K562 (cell line): ENCODE measurements at regions not wholly inside any gene's neighbourhood (a gene's known extent, or its start where the extent isn't known, plus 50 kb on each side); places are given as distances from the start of the nearest gene placed in this dataset.

Experiments used
- ATAC-seq: fragments of 200-7000 bp; cut with Tn5 transposase; 3 replicates; pipeline ENCODE4 v1.9.1; 2020; ENCODE audit warnings: moderate library complexity
- BruUV-seq: library from RNA; stranded (reverse); fragments of 400-500 nt; replicated peaks from 2 replicates; lab custom pipeline; 2021; lab: Mats Ljungman, UMichigan
- CTCF ChIA-PET: fragments of 300-600 bp; formaldehyde crosslinking; extraction: SDS; loops from one replicate; lab custom pipeline; 2021; ENCODE audit warnings: low intra/inter-chr PET ratio; lab: Yijun Ruan, JAX
- POLR2A ChIA-PET: fragments of 300-600, 350-650 bp; sonication (Branson Sonifier 250); formaldehyde crosslinking; extraction: SDS; loops from one replicate; lab custom pipeline; 2021; ENCODE audit warnings: antibody characterized with exemption, inconsistent platforms; lab: Yijun Ruan, JAX
- DNase-seq, 4 experiments: peaks; one replicate each; pipeline versions ENCODE4 v3.0.0 to v3.0.0-alpha.2; 2011 to 2018; ENCODE audit warnings: low spot score in 3 of 4, mixed read lengths in 3 of 4; ENCODE audit errors: extremely low read depth in 1 of 4
- FAIRE-seq: peaks from 2 replicates; lab custom pipeline; 2011; peaks lifted over from hg19 to GRCh38; lab: Jason Lieb, UNC
- H2AFZ ChIP-seq: 2 replicates; pipeline ENCODE4 v1.6.0; 2011; ENCODE audit warnings: low read depth, low read length, control low read depth, inconsistent platforms
- H3K27ac ChIP-seq: fragments of 200-600 bp; 3 replicates; pipeline ENCODE4 v1.8.0; 2011; ENCODE audit warnings: low read depth, mild to moderate bottlenecking, control low read depth, inconsistent platforms, low read length, moderate library complexity, mixed read lengths; ENCODE audit errors: extremely low read depth
- H3K27me3 ChIP-seq, 2 experiments: fragments of 300-600 bp in 1 of 2; 2 replicates in 1 of 2; 3 replicates in 1 of 2; pipeline versions ENCODE4 v1.6.0 to v1.8.0; 2011; ENCODE audit warnings: inconsistent platforms in 2 of 2, low read length in 2 of 2, mild to moderate bottlenecking in 1 of 2, mixed read lengths in 1 of 2, moderate library complexity in 1 of 2; ENCODE audit not compliant: control insufficient read depth in 2 of 2, insufficient read depth in 2 of 2
- H3K36me3 ChIP-seq: fragments of 300-600 bp; 3 replicates; pipeline ENCODE4 v1.8.0; 2011; ENCODE audit warnings: mild to moderate bottlenecking, low read length, inconsistent platforms; ENCODE audit not compliant: control insufficient read depth, insufficient read depth
- H3K4me1 ChIP-seq, 2 experiments: fragments of 200-600 bp in 1 of 2; replicated peaks in 1 of 2; 2 replicates in 1 of 2; 3 replicates in 1 of 2; pipeline versions ENCODE4 v1.5.1 to v1.8.0; 2011; ENCODE audit warnings: inconsistent platforms in 2 of 2, low read length in 2 of 2, mild to moderate bottlenecking in 1 of 2, mixed read lengths in 1 of 2, moderate library complexity in 1 of 2; ENCODE audit not compliant: control insufficient read depth in 2 of 2, insufficient read depth in 2 of 2
- H3K4me2 ChIP-seq: 2 replicates; pipeline ENCODE4 v1.6.1; 2011; ENCODE audit warnings: low read length, control low read depth, inconsistent platforms, mixed read lengths; ENCODE audit not compliant: insufficient read depth
- H3K4me3 ChIP-seq: fragments of 200-600 bp; sonication (generic), shearing (Covaris generic); 2 replicates; pipeline ENCODE4 v1.5.1; 2016; ENCODE audit warnings: control low read depth, inconsistent platforms
- H3K79me2 ChIP-seq: fragments of 200-600 bp; 3 replicates; pipeline ENCODE4 v1.8.0; 2011; ENCODE audit warnings: low read length, inconsistent platforms; ENCODE audit not compliant: control insufficient read depth, insufficient read depth
- H3K9ac ChIP-seq, 2 experiments: 2 replicates each; pipeline versions ENCODE4 v1.6.0 to v1.6.1; 2011; ENCODE audit warnings: low read depth in 2 of 2, low read length in 2 of 2, control low read depth in 1 of 2, inconsistent platforms in 1 of 2, mild to moderate bottlenecking in 1 of 2, mixed read lengths in 1 of 2; ENCODE audit not compliant: insufficient read depth in 1 of 2
- H3K9me1 ChIP-seq: one replicate; pipeline ENCODE4 v1.6.0; 2011; ENCODE audit warnings: inconsistent platforms, mild to moderate bottlenecking, low read length, moderate library complexity; ENCODE audit not compliant: control insufficient read depth, insufficient read depth
- H3K9me3 ChIP-seq: replicated peaks from 2 replicates; pipeline ENCODE4 v1.5.1; 2011; ENCODE audit warnings: low read depth, low read length, inconsistent platforms; ENCODE audit not compliant: control insufficient read depth, insufficient read depth
- H4K20me1 ChIP-seq: replicated peaks from 2 replicates; pipeline ENCODE4 v1.6.1; 2011; ENCODE audit warnings: low read length, inconsistent platforms, mixed read lengths; ENCODE audit not compliant: control insufficient read depth, insufficient read depth
- E2F6 ChIP-seq, 2 experiments: IDR thresholded peaks; 2 replicates each; pipeline ENCODE4 v1.6.1; 2011; ENCODE audit warnings: borderline replicate concordance in 1 of 2, control low read depth in 1 of 2, low read depth in 1 of 2, low read length in 1 of 2, mild to moderate bottlenecking in 1 of 2, mixed read lengths in 1 of 2, moderate library complexity in 1 of 2; ENCODE audit not compliant: insufficient read depth in 1 of 2, insufficient read length in 1 of 2, poor library complexity in 1 of 2, severe bottlenecking in 1 of 2; ENCODE audit errors: extremely low read depth in 1 of 2
- WGBS: fragments of 100-300 bp; shearing (Covaris generic); methylation state at CpG from one replicate; pipeline ENCODE4 v1.1.6; 2016; ENCODE audit warnings: low coverage, mixed read lengths; ENCODE audit not compliant: insufficient coverage; ENCODE audit errors: missing lambda C conversion rate; 5-methylcytosine and 5-hydroxymethylcytosine counted together
- in situ Hi-C: fragments of 300-500 bp; cut with MboI; formaldehyde crosslinking; loops from 4 replicates; pipeline ENCODE4 v1.15.0; 2018; ENCODE audit warnings: inconsistent platforms, mixed read lengths
- intact Hi-C: fragments of 100-400 bp; cut with micrococcal nuclease; formaldehyde crosslinking; loops from 2 replicates; pipeline ENCODE4 v1.14.2; 2022
- TF ChIP-seq, protein P1 (sequence below): fragments of 450-650 bp; formaldehyde crosslinking; IDR thresholded peaks from 2 replicates; pipeline ENCODE4 v1.4.0; 2022; ENCODE audit warnings: missing genetic modification characterization
- TF ChIP-seq, protein P2 (sequence below): IDR thresholded peaks from 2 replicates; pipeline ENCODE4 v1.6.1; 2016; ENCODE audit warnings: missing genetic modification characterization, missing compliant biosample characterization

DNA sequence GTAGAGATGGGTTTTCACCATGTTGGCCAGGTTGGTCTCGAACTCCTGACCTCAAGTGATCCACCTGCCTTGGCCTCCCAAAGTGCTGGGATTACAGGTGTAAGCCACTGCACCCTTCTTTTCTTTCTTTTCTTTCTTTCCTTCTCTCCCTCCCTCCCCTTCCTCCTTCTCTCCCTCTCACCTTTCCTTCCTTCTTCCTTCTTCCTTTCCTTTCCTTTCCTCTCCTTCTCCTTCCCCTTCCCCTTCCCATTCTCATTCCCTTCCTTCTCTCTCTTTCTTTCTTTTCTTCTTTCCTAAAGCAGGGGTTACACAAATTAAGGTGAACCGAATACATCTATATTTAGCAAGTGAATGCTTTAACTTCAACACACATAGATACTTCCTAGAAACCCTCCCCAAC, 58.0 kb upstream of the URI1 start:
- Histone ChIP-seq H3K9me1 (peaks cover 5% of the 10 kb centered on the region), H3K9me3 (no peaks in the 10 kb centered on the region), H3K27me3 (peaks cover 9 to 50% of the 10 kb centered on the region in 2 experiments; a peak in 4 of 5 replicates), H3K4me2 (no peak overlapping the region), H3K4me1 (peaks cover 6 to 25% of the 10 kb centered on the region in 2 experiments), H3K27ac (no peak overlapping the region), H3K79me2 (no peaks in the 10 kb centered on the region), H3K36me3 (no peaks in the 10 kb centered on the region), H4K20me1 (peaks cover 10% of the 10 kb centered on the region; the same call in 1 of the 2 replicates), H3K4me3 (no peak overlapping the region), H2AFZ (no peak overlapping the region), H3K9ac (no peak overlapping the region)
- ATAC-seq (no peak), DNase-seq (no peak), FAIRE-seq (no peak)
- no TSS peak for BruUV-seq
- in situ Hi-C loops = no loop called here
- ChIA-PET CTCF (no interaction called here), POLR2A (no interaction called here)
- intact Hi-C loops = loop anchor here (10.0 kb wide), 1 partner anchor 101 kb away; no protein-coding TSS in a partner anchor
- no peak for TF ChIP-seq E2F6 (IDR thresholded peaks at IDR 0.05; ENCODE audit: borderline replicate concordance in 1 of 2, extremely low read depth in 1 of 2, insufficient read depth in 1 of 2, insufficient read length in 1 of 2, low read depth in 1 of 2, low read length in 1 of 2, poor library complexity in 1 of 2, severe bottlenecking in 1 of 2)
- TF ChIP-seq, protein P1, sequence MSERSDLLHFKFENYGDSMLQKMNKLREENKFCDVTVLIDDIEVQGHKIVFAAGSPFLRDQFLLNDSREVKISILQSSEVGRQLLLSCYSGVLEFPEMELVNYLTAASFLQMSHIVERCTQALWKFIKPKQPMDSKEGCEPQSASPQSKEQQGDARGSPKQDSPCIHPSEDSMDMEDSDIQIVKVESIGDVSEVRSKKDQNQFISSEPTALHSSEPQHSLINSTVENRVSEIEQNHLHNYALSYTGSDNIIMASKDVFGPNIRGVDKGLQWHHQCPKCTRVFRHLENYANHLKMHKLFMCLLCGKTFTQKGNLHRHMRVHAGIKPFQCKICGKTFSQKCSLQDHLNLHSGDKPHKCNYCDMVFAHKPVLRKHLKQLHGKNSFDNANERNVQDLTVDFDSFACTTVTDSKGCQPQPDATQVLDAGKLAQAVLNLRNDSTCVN (CRISPR knock-in tag) = 0 out of 2 replicates have a peak, but pooled peaks have one; percentile 78
- TF ChIP-seq, protein P2, sequence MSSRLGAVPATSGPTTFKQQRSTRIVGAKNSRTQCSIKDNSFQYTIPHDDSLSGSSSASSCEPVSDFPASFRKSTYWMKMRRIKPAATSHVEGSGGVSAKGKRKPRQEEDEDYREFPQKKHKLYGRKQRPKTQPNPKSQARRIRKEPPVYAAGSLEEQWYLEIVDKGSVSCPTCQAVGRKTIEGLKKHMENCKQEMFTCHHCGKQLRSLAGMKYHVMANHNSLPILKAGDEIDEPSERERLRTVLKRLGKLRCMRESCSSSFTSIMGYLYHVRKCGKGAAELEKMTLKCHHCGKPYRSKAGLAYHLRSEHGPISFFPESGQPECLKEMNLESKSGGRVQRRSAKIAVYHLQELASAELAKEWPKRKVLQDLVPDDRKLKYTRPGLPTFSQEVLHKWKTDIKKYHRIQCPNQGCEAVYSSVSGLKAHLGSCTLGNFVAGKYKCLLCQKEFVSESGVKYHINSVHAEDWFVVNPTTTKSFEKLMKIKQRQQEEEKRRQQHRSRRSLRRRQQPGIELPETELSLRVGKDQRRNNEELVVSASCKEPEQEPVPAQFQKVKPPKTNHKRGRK (tag) = peak; percentile 65
- WGBS = 9% methylated on average over 2 of the region's 2 CpGs
